SJSA1 (cell line): ENCODE measurements at regions not wholly inside any gene's neighbourhood (a gene's known extent, or its start where the extent isn't known, plus 50 kb on each side); places are given as distances from the start of the nearest gene placed in this dataset.
"Not testable (repeated sequence)": the region's sequence is repeated elsewhere in the genome, so short reads cannot be mapped to it uniquely, and the experiment has no call there.

ENCODE experiments used
- DNase-seq, 2 experiments: peaks; one replicate each; pipeline ENCODE4 v3.0.0-alpha.2; 2015 to 2020; ENCODE audit warnings: low spot score in 2 of 2, low read depth in 1 of 2
- H3K27ac ChIP-seq: fragments of 250-450 bp; sonication (Bioruptor Pico); 2 replicates; pipeline ENCODE4 v1.5.1; 2020; ENCODE audit warnings: mild to moderate bottlenecking, moderate library complexity
- H3K27me3 ChIP-seq: fragments of 250-450 bp; sonication (Bioruptor Pico); replicated peaks from 2 replicates; pipeline ENCODE4 v1.5.1; 2020; ENCODE audit warnings: mild to moderate bottlenecking, moderate library complexity
- H3K36me3 ChIP-seq: fragments of 250-450 bp; sonication (Bioruptor Pico); 2 replicates; pipeline ENCODE4 v1.5.1; 2020; ENCODE audit warnings: mild to moderate bottlenecking
- H3K4me1 ChIP-seq: fragments of 250-450 bp; sonication (Bioruptor Pico); replicated peaks from 2 replicates; pipeline ENCODE4 v1.6.1; 2021; ENCODE audit warnings: mild to moderate bottlenecking
- H3K4me3 ChIP-seq: fragments of 250-450 bp; sonication (Bioruptor Pico); 2 replicates; pipeline ENCODE4 v1.5.1; 2020; ENCODE audit warnings: mild to moderate bottlenecking
- H3K9me3 ChIP-seq: fragments of 250-450 bp; sonication (Bioruptor Pico); replicated peaks from 2 replicates; pipeline ENCODE4 v1.5.1; 2020; ENCODE audit warnings: mild to moderate bottlenecking

DNA sequence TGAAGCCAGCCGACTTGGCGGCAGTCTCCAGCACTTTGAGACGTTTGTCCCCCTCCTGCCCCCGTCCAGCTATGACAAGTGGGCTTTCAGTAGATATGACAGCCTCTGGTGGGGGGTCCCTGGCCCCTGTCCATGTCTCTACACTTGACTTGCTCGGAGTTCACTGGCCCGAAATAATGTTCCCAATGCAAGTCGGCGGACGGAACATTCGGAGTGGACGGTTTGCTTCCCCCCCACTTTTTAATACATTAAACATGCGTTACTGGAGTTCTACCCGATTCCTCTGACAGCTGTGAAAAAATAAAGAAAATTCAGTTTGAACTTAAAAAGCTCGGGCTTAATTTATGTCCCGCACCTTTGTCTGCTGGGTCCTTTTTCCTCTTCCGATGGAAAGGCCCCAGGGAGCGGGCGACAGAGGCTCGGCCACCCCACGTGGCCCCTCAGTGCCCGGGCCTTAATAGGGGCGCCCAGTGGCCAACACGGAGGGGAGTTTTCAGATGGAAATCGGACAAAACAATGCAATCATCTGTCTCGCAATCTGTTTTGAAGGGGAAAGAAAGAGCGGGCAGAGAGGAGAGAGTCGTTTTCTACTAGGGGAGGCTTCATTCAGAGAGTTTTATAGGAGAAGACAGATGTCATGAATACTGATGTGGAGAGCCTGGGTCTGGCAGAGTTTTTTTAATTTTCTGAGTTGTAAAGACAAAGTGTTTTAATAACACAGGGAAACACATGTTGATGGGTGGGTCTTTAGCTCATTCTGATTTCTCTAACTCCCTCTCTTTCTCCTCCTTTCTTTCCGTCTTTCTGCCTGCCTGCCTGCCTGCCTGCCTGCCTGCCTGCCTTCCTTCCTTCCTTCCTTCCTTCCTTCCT, 50.2 kb downstream of the SMIM38 start:
- H3K4me3 ChIP-seq: no peak overlapping the region

GRCh38 chr11:69206613-69206965, 50.9 kb downstream of the SMIM38 start:
- peak in 1 of 2 experiments; percentile 44 for DNase-seq
- not testable (repeated sequence) for H3K9me3 ChIP-seq, H3K27me3 ChIP-seq, H3K4me1 ChIP-seq, H3K27ac ChIP-seq, H3K36me3 ChIP-seq, H3K4me3 ChIP-seq

More for the DNA sequence above, 50.2 kb downstream of the SMIM38 start:
- Histone ChIP-seq H3K27ac (no peak overlapping the region), H3K27me3 (no peaks in the 10 kb centered on the region; the same call in 1 of the 2 replicates), H3K9me3 (no peaks in the 10 kb centered on the region), H3K36me3 (no peaks in the 10 kb centered on the region), H3K4me1 (peaks cover 4% of the 10 kb centered on the region; the same call in 1 of the 2 replicates)
- DNase-seq: peak in 1 of 2 experiments; percentile 46

- DNase-seq: peak in 1 of 2 experiments; percentile 51
- H3K36me3 ChIP-seq: no peaks in the 10 kb centered on the region
These were observed 51.6 kb downstream of the SMIM38 start for GRCh38 chr11:69207165-69207889.

GRCh38 chr11:69208190-69209037, 52.7 kb downstream of the SMIM38 start:
- H3K27ac ChIP-seq: no peak overlapping the region
- no peaks in the 10 kb centered on the region for H3K9me3 ChIP-seq

More at GRCh38 chr11:69207165-69207889, 51.6 kb downstream of the SMIM38 start:
- Histone ChIP-seq H3K9me3 (no peaks in the 10 kb centered on the region), H3K27ac (no peak overlapping the region), H3K4me3 (no peak overlapping the region), H3K27me3 (no peaks in the 10 kb centered on the region), H3K4me1 (peaks cover 4% of the 10 kb centered on the region; the same call in 1 of the 2 replicates)

GRCh38 chr11:69209038-69209350, 53.3 kb downstream of the SMIM38 start:
- no peak overlapping the region for H3K27ac ChIP-seq
- DNase-seq: peak in 1 of 2 experiments; percentile 55
- no peaks in the 10 kb centered on the region for H3K27me3 ChIP-seq
- H3K4me3 ChIP-seq: no peak overlapping the region
- no peaks in the 10 kb centered on the region for H3K9me3 ChIP-seq
- no peaks in the 10 kb centered on the region for H3K36me3 ChIP-seq
- H3K4me1 ChIP-seq: peaks cover 11% of the 10 kb centered on the region

More at GRCh38 chr11:69208190-69209037, 52.7 kb downstream of the SMIM38 start:
- DNase-seq: peak in 1 of 2 experiments; percentile 48
- no peak overlapping the region for H3K4me3 ChIP-seq
- H3K36me3 ChIP-seq: no peaks in the 10 kb centered on the region
- H3K27me3 ChIP-seq: no peaks in the 10 kb centered on the region
- peaks cover 7% of the 10 kb centered on the region for H3K4me1 ChIP-seq

GRCh38 chr11:69209421-69210309, 53.9 kb downstream of the SMIM38 start:
- Histone ChIP-seq H3K36me3 (no peaks in the 10 kb centered on the region), H3K9me3 (no peaks in the 10 kb centered on the region), H3K4me1 (peaks cover 11% of the 10 kb centered on the region), H3K4me3 (no peak overlapping the region), H3K27ac (no peak overlapping the region), H3K27me3 (no peaks in the 10 kb centered on the region)
- DNase-seq: peak in 1 of 2 experiments; percentile 53

GRCh38 chr11:69210310-69211035, 54.7 kb downstream of the SMIM38 start:
- no peak overlapping the region for H3K4me3 ChIP-seq
- no peak overlapping the region for H3K27ac ChIP-seq
- H3K9me3 ChIP-seq: no peaks in the 10 kb centered on the region
- no peaks in the 10 kb centered on the region for H3K27me3 ChIP-seq
- H3K36me3 ChIP-seq: no peaks in the 10 kb centered on the region
- H3K4me1 ChIP-seq: peaks cover 11% of the 10 kb centered on the region
- peak in 1 of 2 experiments; percentile 57 for DNase-seq

GRCh38 chr11:69211540-69211919, 55.8 kb downstream of the SMIM38 start:
- no peaks in the 10 kb centered on the region for H3K9me3 ChIP-seq
- H3K4me3 ChIP-seq: no peak overlapping the region
- peak in 1 of 2 experiments; percentile 45 for DNase-seq
- H3K36me3 ChIP-seq: no peaks in the 10 kb centered on the region
- peaks cover 22% of the 10 kb centered on the region for H3K4me1 ChIP-seq
- H3K27me3 ChIP-seq: no peaks in the 10 kb centered on the region
- no peak overlapping the region for H3K27ac ChIP-seq

DNA sequence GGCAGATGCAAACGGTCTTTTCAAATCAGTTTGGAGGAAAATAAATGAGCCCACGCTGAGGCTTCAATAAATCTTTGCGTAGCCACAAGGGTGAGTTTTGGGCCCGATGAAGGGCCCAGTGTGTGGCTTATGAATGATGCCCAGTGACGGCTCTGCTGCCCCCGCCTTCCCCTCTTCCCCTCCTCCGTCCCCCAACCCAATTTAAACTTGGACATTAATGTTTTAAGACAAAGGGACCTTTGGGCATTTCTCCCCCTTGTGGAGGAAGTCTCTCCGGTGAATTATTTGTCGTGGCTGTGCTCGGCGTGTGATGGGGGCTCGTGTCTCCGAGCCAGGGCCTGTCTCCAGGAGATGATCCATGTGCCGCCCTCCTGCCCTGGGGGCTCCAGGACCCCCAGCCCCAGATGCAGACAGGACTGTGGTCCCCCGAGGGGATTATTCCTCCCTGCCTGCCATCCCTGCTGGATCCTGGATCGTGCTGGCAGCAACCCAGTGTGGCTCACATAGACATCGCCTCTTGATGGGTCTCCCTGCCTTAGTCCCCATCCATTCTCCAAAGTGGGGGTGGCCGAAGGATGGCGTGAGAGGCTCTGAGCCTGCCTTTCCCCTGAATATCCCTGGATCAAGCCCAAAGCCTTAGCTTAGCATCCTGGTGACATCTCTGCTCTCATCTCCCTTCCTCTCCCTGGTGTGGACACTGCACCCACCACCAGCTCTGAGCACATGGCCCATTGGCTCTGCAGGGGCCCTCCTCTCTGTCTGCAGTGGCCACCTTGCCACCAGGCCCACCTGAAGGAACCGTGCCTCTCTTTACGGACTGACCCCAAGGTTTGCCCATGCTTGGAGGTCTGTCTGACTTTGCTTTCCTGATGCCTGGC, 56.4 kb downstream of the SMIM38 start:
- peak in 1 of 2 experiments; percentile 53 for DNase-seq

GRCh38 chr11:69212798-69213110, 57.0 kb downstream of the SMIM38 start:
- Histone ChIP-seq H3K27ac (no peak overlapping the region), H3K27me3 (no peaks in the 10 kb centered on the region), H3K4me3 (no peak overlapping the region), H3K9me3 (no peaks in the 10 kb centered on the region), H3K4me1 (peaks cover 25% of the 10 kb centered on the region), H3K36me3 (no peaks in the 10 kb centered on the region)
- DNase-seq: peak in 1 of 2 experiments; percentile 60

More for the DNA sequence above, 56.4 kb downstream of the SMIM38 start:
- Histone ChIP-seq H3K4me1 (peaks cover 25% of the 10 kb centered on the region), H3K36me3 (no peaks in the 10 kb centered on the region), H3K27ac (no peak overlapping the region), H3K4me3 (no peak overlapping the region), H3K9me3 (no peaks in the 10 kb centered on the region), H3K27me3 (no peaks in the 10 kb centered on the region)

- DNase-seq: peak in 1 of 2 experiments; percentile 52
- H3K4me3 ChIP-seq: no peak overlapping the region
- no peak overlapping the region for H3K27ac ChIP-seq
- no peaks in the 10 kb centered on the region for H3K27me3 ChIP-seq
- H3K4me1 ChIP-seq: peaks cover 25% of the 10 kb centered on the region
- no peaks in the 10 kb centered on the region for H3K9me3 ChIP-seq
- no peaks in the 10 kb centered on the region for H3K36me3 ChIP-seq
These were observed 57.6 kb downstream of the SMIM38 start for GRCh38 chr11:69213316-69213715.

DNA sequence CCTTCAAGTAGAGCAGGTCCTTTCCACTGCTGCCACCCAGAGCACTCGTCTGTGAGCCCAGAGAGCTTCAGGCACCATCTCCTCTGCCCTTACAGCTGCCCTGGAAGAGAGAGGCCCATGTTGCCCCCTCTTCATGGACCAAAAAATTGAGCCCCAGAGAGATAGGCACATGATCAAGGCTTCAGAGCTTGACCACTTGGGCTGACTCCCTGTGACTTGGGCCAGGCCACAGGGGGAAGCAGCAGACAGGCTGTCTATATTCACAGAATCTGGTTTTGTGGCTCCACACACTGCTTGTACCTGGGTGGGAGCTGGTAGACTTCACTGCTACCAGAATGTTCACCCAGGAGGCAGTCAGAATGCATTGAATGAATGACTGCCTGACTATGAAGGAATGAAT, 58.2 kb downstream of the SMIM38 start:
- Histone ChIP-seq H3K36me3 (no peaks in the 10 kb centered on the region), H3K27ac (no peak overlapping the region), H3K27me3 (no peaks in the 10 kb centered on the region), H3K4me1 (peaks cover 25% of the 10 kb centered on the region), H3K4me3 (no peak overlapping the region), H3K9me3 (no peaks in the 10 kb centered on the region)
- peak in 1 of 2 experiments; percentile 40 for DNase-seq
